HCT116 (cell line): ENCODE measurements at regions not wholly inside any gene's neighbourhood (a gene's known extent, or its start where the extent isn't known, plus 50 kb on each side); places are given as distances from the start of the nearest gene placed in this dataset.

Experiments used
- ATAC-seq: fragments of 200-7000 bp; cut with Tn5 transposase; 2 replicates; pipeline ENCODE4 v1.9.1; 2020; ENCODE audit warnings: mild to moderate bottlenecking, moderate library complexity
- BruUV-seq: library from RNA; stranded (reverse); fragments of 400-500 nt; replicated peaks from 2 replicates; lab custom pipeline; 2021; lab: Mats Ljungman, UMichigan
- CTCF ChIA-PET: fragments of 300-600 bp; sonication (Branson Sonifier 250); formaldehyde crosslinking; loops from one replicate; lab custom pipeline; 2021; ENCODE audit warnings: antibody characterized with exemption; lab: Charles Lee
- POLR2A ChIA-PET: fragments of 300-600, 350-600 bp; sonication (Branson Sonifier 250); formaldehyde crosslinking; loops from one replicate; lab custom pipeline; 2021; ENCODE audit warnings: antibody characterized with exemption; lab: Charles Lee
- RAD21 ChIA-PET, 2 experiments: fragments of 300-600 bp; sonication (Branson Sonifier 250); formaldehyde crosslinking; loops; one replicate each; lab custom pipeline; 2023; ENCODE audit warnings: low total read pairs in 2 of 2; ENCODE audit not compliant: uncharacterized antibody in 2 of 2, unreplicated experiment in 2 of 2, low non-redundant PET in 1 of 2; lab: Charles Lee
- DNase-seq: peaks from one replicate; pipeline ENCODE4 v3.0.0-alpha.2; 2010; ENCODE audit warnings: low read depth, low spot score
- H2AFZ ChIP-seq: fragments of 200-600 bp; shearing (Covaris generic), sonication (generic); 2 replicates; pipeline ENCODE4 v1.6.1; 2017; ENCODE audit warnings: low read depth, mixed run types, mixed read lengths, antibody characterized with exemption, low read length; ENCODE audit not compliant: poor library complexity, severe bottlenecking
- H3K27ac ChIP-seq: 2 replicates; pipeline ENCODE4 v1.5.1; 2012; ENCODE audit warnings: low read depth, low read length
- H3K27me3 ChIP-seq: fragments of 200-600 bp; sonication (generic); 2 replicates; pipeline ENCODE4 v1.6.1; 2016; ENCODE audit warnings: mixed run types, low read length, mixed read lengths; ENCODE audit not compliant: insufficient read depth
- H3K36me3 ChIP-seq, 2 experiments: fragments of 200-500 bp in 1 of 2; fragments of 200-600 bp in 1 of 2; sonication (Bioruptor generic) in 1 of 2; sonication (generic) in 1 of 2; 2 replicates each; pipeline versions ENCODE4 v1.5.1 to v1.6.1; 2014 to 2016; ENCODE audit warnings: low read length in 2 of 2, inconsistent platforms in 1 of 2, mixed read lengths in 1 of 2, mixed run types in 1 of 2; ENCODE audit not compliant: insufficient read depth in 2 of 2, control insufficient read depth in 1 of 2
- H3K4me1 ChIP-seq, 2 experiments: fragments of 200-600 bp in 1 of 2; sonication (generic) in 1 of 2; 2 replicates each; pipeline versions ENCODE4 v1.5.1 to v1.6.1; 2012 to 2017; ENCODE audit warnings: low read length in 2 of 2, inconsistent platforms in 1 of 2, mild to moderate bottlenecking in 1 of 2, mixed read lengths in 1 of 2, mixed run types in 1 of 2, moderate library complexity in 1 of 2; ENCODE audit not compliant: insufficient read depth in 2 of 2, control insufficient read depth in 1 of 2
- H3K4me2 ChIP-seq: fragments of 200-600 bp; sonication (generic); 2 replicates; pipeline ENCODE4 v1.6.1; 2017; ENCODE audit warnings: mixed run types, low read length, mixed read lengths
- H3K4me3 ChIP-seq, 2 experiments: fragments of 200-600 bp in 1 of 2; sonication (generic) in 1 of 2; replicated peaks in 1 of 2; 2 replicates each; pipeline ENCODE4 v1.5.1; 2011 to 2016; ENCODE audit warnings: low read length in 2 of 2, control low read depth in 1 of 2, low read depth in 1 of 2, mild to moderate bottlenecking in 1 of 2, mixed read lengths in 1 of 2, mixed run types in 1 of 2
- H3K79me2 ChIP-seq: fragments of 200-600 bp; sonication (generic); 2 replicates; pipeline ENCODE4 v1.6.1; 2017; ENCODE audit warnings: mild to moderate bottlenecking, mixed run types, low read length, moderate library complexity, mixed read lengths; ENCODE audit not compliant: insufficient read depth
- H3K9ac ChIP-seq: fragments of 200-600 bp; sonication (generic); 2 replicates; pipeline ENCODE4 v1.6.1; 2016; ENCODE audit warnings: low read length, mixed read lengths
- H3K9me2 ChIP-seq: fragments of 200-600 bp; sonication (generic), shearing (Covaris generic); 2 replicates; pipeline ENCODE4 v1.6.1; 2017; ENCODE audit warnings: mixed run types, mild to moderate bottlenecking, moderate library complexity; ENCODE audit not compliant: insufficient read depth
- H3K9me3 ChIP-seq, 2 experiments: fragments of 200-500 bp in 1 of 2; fragments of 200-600 bp in 1 of 2; sonication (Bioruptor generic) in 1 of 2; sonication (generic) in 1 of 2; 2 replicates each; pipeline ENCODE4 v1.6.1; 2014 to 2017; ENCODE audit warnings: low read length in 2 of 2, mixed read lengths in 2 of 2, inconsistent platforms in 1 of 2, low read depth in 1 of 2, mild to moderate bottlenecking in 1 of 2, mixed run types in 1 of 2, moderate library complexity in 1 of 2; ENCODE audit not compliant: control insufficient read depth in 1 of 2, insufficient read depth in 1 of 2
- H4K20me1 ChIP-seq: fragments of 200-600 bp; sonication (generic), shearing (Covaris generic); 2 replicates; pipeline ENCODE4 v1.6.1; 2017; ENCODE audit warnings: mixed run types, mild to moderate bottlenecking, moderate library complexity; ENCODE audit not compliant: insufficient read depth
- CEBPB ChIP-seq: IDR thresholded peaks from 2 replicates; pipeline ENCODE4 v1.6.1; 2012; ENCODE audit warnings: low read depth
- EGR1 ChIP-seq: IDR thresholded peaks from 2 replicates; pipeline ENCODE4 v1.6.1; 2012; ENCODE audit warnings: low read depth
- ELF1 ChIP-seq: IDR thresholded peaks from 2 replicates; pipeline ENCODE4 v1.6.1; 2012; ENCODE audit warnings: low read depth, borderline replicate concordance
- POLR2A ChIP-seq: IDR thresholded peaks from 2 replicates; pipeline ENCODE4 v1.7.0; 2011; ENCODE audit warnings: borderline replicate concordance; ENCODE audit not compliant: insufficient read depth, insufficient read length; ENCODE audit errors: extremely low read depth
- SIN3A ChIP-seq: IDR thresholded peaks from 2 replicates; pipeline ENCODE4 v1.6.1; 2012; ENCODE audit warnings: low read depth
- ZNF274 ChIP-seq: fragments of 200-500 bp; sonication (Bioruptor generic); IDR thresholded peaks from 2 replicates; pipeline ENCODE4 v1.6.1; 2014; ENCODE audit warnings: mild to moderate bottlenecking, low read depth, low read length, inconsistent platforms
- intact Hi-C: fragments of 100-400 bp; cut with micrococcal nuclease; formaldehyde crosslinking; loops from 2 replicates; pipeline ENCODE4 v1.10.0; 2022
- TF ChIP-seq, protein P1 (sequence below): IDR thresholded peaks from 2 replicates; pipeline ENCODE4 v1.6.1; 2012

DNA sequence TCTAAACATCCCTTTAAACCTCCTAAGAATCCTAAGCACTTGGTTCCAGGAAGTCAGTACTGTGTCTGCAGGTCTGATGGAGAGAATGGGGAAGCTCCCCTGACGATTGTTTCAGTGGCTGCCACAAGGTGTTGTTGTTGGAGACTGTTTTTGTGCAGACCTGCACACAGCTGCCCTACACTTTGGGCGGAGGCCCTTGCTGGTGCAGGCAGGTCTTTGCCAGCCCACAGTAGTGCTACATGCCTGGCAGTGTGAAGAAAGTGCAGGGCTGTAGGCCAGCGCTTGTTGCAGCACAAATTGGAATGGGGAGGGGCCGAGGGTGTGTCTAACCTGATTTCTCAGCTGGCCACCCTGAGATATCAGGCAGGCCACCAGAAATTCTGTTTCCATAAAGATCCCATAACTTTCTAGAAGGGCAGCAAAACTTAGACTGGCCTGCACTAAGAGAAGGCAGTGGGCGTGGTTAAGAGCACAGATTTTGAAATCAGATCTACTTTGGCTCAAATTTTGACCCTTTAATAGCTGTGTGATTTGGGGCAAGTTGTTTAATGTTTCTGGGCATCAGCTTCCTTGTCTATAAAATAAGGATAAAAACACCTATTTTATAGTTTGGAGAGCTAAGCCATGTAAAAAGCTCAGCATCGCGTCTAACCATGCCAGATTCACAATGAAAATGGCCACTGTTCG, 83.7 kb upstream of the SLC1A4 start:
- POLR2A ChIA-PET, result no interaction called here
- no peaks in the 10 kb centered on the region for H3K4me1 ChIP-seq
- ATAC-seq (peak; percentile 20; the same call in 1 of the 2 replicates), DNase-seq (no peak)
- no peak overlapping the region for H3K4me2 ChIP-seq
- intact Hi-C loops, result no loop called here
- TF ChIP-seq EGR1 (no peak), POLR2A (no peak), ELF1 (no peak), ZNF274 (no peak), CEBPB (no peak)
- TF ChIP-seq, protein P1, sequence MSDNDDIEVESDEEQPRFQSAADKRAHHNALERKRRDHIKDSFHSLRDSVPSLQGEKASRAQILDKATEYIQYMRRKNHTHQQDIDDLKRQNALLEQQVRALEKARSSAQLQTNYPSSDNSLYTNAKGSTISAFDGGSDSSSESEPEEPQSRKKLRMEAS, result no peak
- TF ChIP-seq, all 23 proteins: peak for 0
- BruUV-seq, result no TSS peak
- Histone ChIP-seq H3K4me3 (no peak overlapping the region), H3K79me2 (no peaks in the 10 kb centered on the region), H3K36me3 (no peaks in the 10 kb centered on the region), H4K20me1 (no peaks in the 10 kb centered on the region), H3K9me2 (no peaks in the 10 kb centered on the region), H3K27me3 (no peaks in the 10 kb centered on the region), H3K27ac (no peak overlapping the region), H2AFZ (no peak overlapping the region), H3K9me3 (no peaks in the 10 kb centered on the region), H3K9ac (no peak overlapping the region)
- CTCF ChIA-PET, result interaction anchor here (1.0 to 2.1 kb wide), 3 partner anchors 12 to 383 kb away, joined by 3 to 6 read pairs (median 3); no protein-coding TSS in a partner anchor
- RAD21 ChIA-PET, result no interaction called here

DNA sequence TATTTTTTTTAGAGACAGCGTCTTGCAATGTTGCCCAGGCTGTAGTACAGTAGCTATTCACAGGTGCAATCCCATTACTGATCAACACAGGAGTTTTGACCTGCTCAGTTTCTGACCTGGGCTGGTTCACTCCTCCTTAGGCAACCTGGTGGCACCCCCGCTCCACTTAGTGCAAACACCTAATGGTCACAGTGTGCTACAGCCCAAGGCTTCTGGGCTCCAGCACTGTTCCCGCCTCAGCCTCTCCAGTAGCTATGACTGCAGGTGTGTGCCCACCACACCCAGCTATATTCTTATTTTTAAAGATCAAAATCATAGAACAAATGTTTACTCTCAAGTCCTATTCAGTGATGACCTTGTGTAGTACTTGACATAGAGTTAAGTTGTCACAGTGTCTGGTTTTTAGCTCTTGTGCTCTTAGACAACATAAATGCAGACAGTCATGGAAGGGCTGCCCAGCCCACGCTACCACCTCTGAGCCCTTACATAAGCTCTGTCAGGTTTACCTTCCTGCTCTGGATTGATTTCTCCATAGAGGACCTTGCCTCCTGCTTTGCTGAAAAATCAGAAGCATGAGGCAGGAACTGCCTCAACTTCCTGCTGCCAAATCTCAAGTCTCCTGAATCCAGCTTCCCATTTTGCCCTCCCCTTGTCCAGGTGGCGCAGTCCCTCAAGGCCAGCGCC, 82.2 kb upstream of the SLC1A4 start:
- no TSS peak for BruUV-seq
- no peak overlapping the region for H3K9ac ChIP-seq
- CTCF ChIA-PET, result interaction anchor here (1.3 kb wide), 1 partner anchor 11 kb away, joined by 7 read pairs; no protein-coding TSS in a partner anchor
- H3K4me1 ChIP-seq, result no peaks in the 10 kb centered on the region
- no peak overlapping the region for H3K27ac ChIP-seq
- no peaks in the 10 kb centered on the region for H3K27me3 ChIP-seq
- TF ChIP-seq SIN3A, result no peak
- TF ChIP-seq, all 23 proteins: peak for 0
- ChIA-PET RAD21 (no interaction called here), POLR2A (no interaction called here)
- ATAC-seq (no peak), DNase-seq (no peak)
- Histone ChIP-seq H2AFZ (no peak overlapping the region), H3K9me2 (no peaks in the 10 kb centered on the region), H3K36me3 (no peaks in the 10 kb centered on the region), H3K9me3 (no peaks in the 10 kb centered on the region), H3K4me3 (no peak overlapping the region), H4K20me1 (no peaks in the 10 kb centered on the region), H3K79me2 (no peaks in the 10 kb centered on the region), H3K4me2 (no peak overlapping the region)
- intact Hi-C loops, result no loop called here
